DOHH2 (cell line): ENCODE measurements at regions not wholly inside any gene's neighbourhood (a gene's known extent, or its start where the extent isn't known, plus 50 kb on each side); places are given as distances from the start of the nearest gene placed in this dataset.

ENCODE experiments used
- H3F3A ChIP-seq: fragments of 200-600 bp; sonication (generic), shearing (Covaris generic); 2 replicates; pipeline ENCODE4 v1.6.0; 2016; ENCODE audit warnings: antibody characterized with exemption, mild to moderate bottlenecking; ENCODE audit not compliant: control insufficient read depth, insufficient read depth
- H3K27ac ChIP-seq: fragments of 200-600 bp; sonication (generic); 2 replicates; pipeline ENCODE4 v1.5.1; 2014; ENCODE audit warnings: low read depth, mild to moderate bottlenecking, low read length, moderate library complexity
- H3K27me3 ChIP-seq: fragments of 200-600 bp; sonication (generic); 2 replicates; pipeline ENCODE4 v1.6.1; 2014; ENCODE audit warnings: mild to moderate bottlenecking, low read length, mixed read lengths; ENCODE audit not compliant: control insufficient read depth
- H3K36me3 ChIP-seq: fragments of 200-600 bp; sonication (generic); 2 replicates; pipeline ENCODE4 v1.6.1; 2014; ENCODE audit warnings: mild to moderate bottlenecking, low read length, moderate library complexity, mixed read lengths; ENCODE audit not compliant: control insufficient read depth
- H3K4me1 ChIP-seq: fragments of 200-600 bp; sonication (generic); 2 replicates; pipeline ENCODE4 v1.6.1; 2014; ENCODE audit warnings: mild to moderate bottlenecking, low read length, mixed read lengths; ENCODE audit not compliant: control insufficient read depth
- H3K4me2 ChIP-seq: fragments of 200-600 bp; sonication (generic); 2 replicates; pipeline ENCODE4 v1.6.0; 2014; ENCODE audit warnings: mild to moderate bottlenecking, low read length, moderate library complexity
- H3K4me3 ChIP-seq: fragments of 200-600 bp; sonication (generic); 2 replicates; pipeline ENCODE4 v1.5.1; 2014; ENCODE audit warnings: mild to moderate bottlenecking, low read length, mixed read lengths
- H3K79me2 ChIP-seq: fragments of 200-600 bp; sonication (generic); 2 replicates; pipeline ENCODE4 v1.6.1; 2014; ENCODE audit warnings: mild to moderate bottlenecking, low read length, mixed read lengths; ENCODE audit not compliant: control insufficient read depth
- H3K9me2 ChIP-seq: fragments of 200-600 bp; sonication (generic); replicated peaks from 2 replicates; pipeline ENCODE4 v1.6.1; 2014; ENCODE audit warnings: mild to moderate bottlenecking, low read length, mixed read lengths; ENCODE audit not compliant: control insufficient read depth
- H3K9me3 ChIP-seq: fragments of 200-600 bp; sonication (generic); 2 replicates; pipeline ENCODE4 v1.6.1; 2014; ENCODE audit warnings: antibody characterized with exemption, low read length, mixed read lengths; ENCODE audit not compliant: control insufficient read depth, insufficient read depth
- H4K20me1 ChIP-seq: fragments of 200-600 bp; sonication (generic); 2 replicates; pipeline ENCODE4 v1.6.0; 2014; ENCODE audit warnings: low read depth, mild to moderate bottlenecking, antibody characterized with exemption, low read length, moderate library complexity; ENCODE audit not compliant: control insufficient read depth, insufficient read depth
- EZH2phosphoT487 ChIP-seq: fragments of 200-600 bp; sonication (generic); IDR thresholded peaks from 2 replicates; pipeline ENCODE4 v1.6.1; 2017; ENCODE audit warnings: borderline replicate concordance, mild to moderate bottlenecking, antibody characterized with exemption, low read length, moderate library complexity, mixed read lengths
- TF ChIP-seq, protein P1 (sequence below): fragments of 200-600 bp; sonication (generic); IDR thresholded peaks from one replicate; pipeline ENCODE4 v1.5.1; 2014; ENCODE audit warnings: antibody characterized with exemption, mild to moderate bottlenecking, low read depth, low read length; ENCODE audit not compliant: poor library complexity, severe bottlenecking

GRCh38 chr3:31028766-31029165, 134.3 kb upstream of the GADL1 start:
- H3K4me3 ChIP-seq: no peak overlapping the region
- H3F3A ChIP-seq: no peaks in the 10 kb centered on the region
- no peaks in the 10 kb centered on the region for H3K36me3 ChIP-seq
- H3K79me2 ChIP-seq: no peaks in the 10 kb centered on the region
- H3K27ac ChIP-seq: no peak overlapping the region
- H3K4me1 ChIP-seq: no peaks in the 10 kb centered on the region
- TF ChIP-seq, protein P1, sequence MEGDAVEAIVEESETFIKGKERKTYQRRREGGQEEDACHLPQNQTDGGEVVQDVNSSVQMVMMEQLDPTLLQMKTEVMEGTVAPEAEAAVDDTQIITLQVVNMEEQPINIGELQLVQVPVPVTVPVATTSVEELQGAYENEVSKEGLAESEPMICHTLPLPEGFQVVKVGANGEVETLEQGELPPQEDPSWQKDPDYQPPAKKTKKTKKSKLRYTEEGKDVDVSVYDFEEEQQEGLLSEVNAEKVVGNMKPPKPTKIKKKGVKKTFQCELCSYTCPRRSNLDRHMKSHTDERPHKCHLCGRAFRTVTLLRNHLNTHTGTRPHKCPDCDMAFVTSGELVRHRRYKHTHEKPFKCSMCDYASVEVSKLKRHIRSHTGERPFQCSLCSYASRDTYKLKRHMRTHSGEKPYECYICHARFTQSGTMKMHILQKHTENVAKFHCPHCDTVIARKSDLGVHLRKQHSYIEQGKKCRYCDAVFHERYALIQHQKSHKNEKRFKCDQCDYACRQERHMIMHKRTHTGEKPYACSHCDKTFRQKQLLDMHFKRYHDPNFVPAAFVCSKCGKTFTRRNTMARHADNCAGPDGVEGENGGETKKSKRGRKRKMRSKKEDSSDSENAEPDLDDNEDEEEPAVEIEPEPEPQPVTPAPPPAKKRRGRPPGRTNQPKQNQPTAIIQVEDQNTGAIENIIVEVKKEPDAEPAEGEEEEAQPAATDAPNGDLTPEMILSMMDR: no peak
- TF ChIP-seq EZH2phosphoT487: no peak
- H3K27me3 ChIP-seq: no peaks in the 10 kb centered on the region
- H3K9me3 ChIP-seq: no peaks in the 10 kb centered on the region
- H4K20me1 ChIP-seq: no peaks in the 10 kb centered on the region
- H3K9me2 ChIP-seq: no peaks in the 10 kb centered on the region
- no peak overlapping the region for H3K4me2 ChIP-seq

GRCh38 chr3:31029706-31030105, 135.2 kb upstream of the GADL1 start:
- Histone ChIP-seq H3K9me2 (no peaks in the 10 kb centered on the region), H3K27ac (no peak overlapping the region), H3K4me1 (no peaks in the 10 kb centered on the region), H3K27me3 (no peaks in the 10 kb centered on the region), H3K9me3 (no peaks in the 10 kb centered on the region), H3K4me3 (no peak overlapping the region), H3F3A (no peaks in the 10 kb centered on the region), H4K20me1 (no peaks in the 10 kb centered on the region), H3K79me2 (no peaks in the 10 kb centered on the region), H3K4me2 (no peak overlapping the region), H3K36me3 (no peaks in the 10 kb centered on the region)
- TF ChIP-seq, protein P1: no peak
- no peak for TF ChIP-seq EZH2phosphoT487

DNA sequence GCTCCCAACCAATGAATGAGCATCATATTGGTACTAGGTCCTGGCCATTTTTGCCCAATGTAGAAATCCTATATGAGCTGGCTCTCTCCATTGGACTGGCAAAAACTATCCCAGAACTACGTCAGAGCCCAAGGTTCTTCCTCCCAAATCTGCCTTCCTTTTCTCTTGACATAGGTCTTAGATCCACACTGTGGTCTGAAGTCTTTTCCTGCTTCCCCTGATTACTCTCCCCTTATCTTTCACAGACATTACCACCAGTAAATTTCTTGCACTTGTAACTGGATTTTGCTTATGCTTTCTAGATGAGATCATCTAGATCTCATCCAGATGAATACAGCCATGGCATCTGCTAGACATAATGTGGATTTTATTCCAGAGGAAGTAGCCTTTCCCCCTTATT, 141.2 kb upstream of the GADL1 start:
- TF ChIP-seq, protein P1: no peak
- no peak for TF ChIP-seq EZH2phosphoT487
- Histone ChIP-seq H3K4me1 (no peaks in the 10 kb centered on the region), H3K27ac (no peak overlapping the region), H3K4me2 (no peak overlapping the region), H3K4me3 (no peak overlapping the region), H3K27me3 (no peaks in the 10 kb centered on the region), H3F3A (no peaks in the 10 kb centered on the region), H3K79me2 (no peaks in the 10 kb centered on the region), H3K9me2 (no peaks in the 10 kb centered on the region), H3K9me3 (no peaks in the 10 kb centered on the region), H4K20me1 (no peaks in the 10 kb centered on the region), H3K36me3 (no peaks in the 10 kb centered on the region)
